Epithelial cell of proximal tubule (primary cell): ENCODE measurements at regions not wholly inside any gene's neighbourhood (a gene's known extent, or its start where the extent isn't known, plus 50 kb on each side); places are given as distances from the start of the nearest gene placed in this dataset.

Experiments
- DNase-seq: peaks from one replicate; pipeline ENCODE4 v3.0.0-alpha.2; 2011; ENCODE audit warnings: low read depth
- H3K4me3 ChIP-seq: 2 replicates; pipeline ENCODE4 v1.5.1; 2011; ENCODE audit warnings: low read depth, mild to moderate bottlenecking, low read length
- CTCF ChIP-seq: conservative IDR thresholded peaks from 2 replicates; pipeline ENCODE4 v1.5.1; 2012; ENCODE audit warnings: low read depth, mild to moderate bottlenecking, low read length

GRCh38 chr3:3340526-3340925, 161.0 kb upstream of the CRBN start:
- no peak for TF ChIP-seq CTCF
- H3K4me3 ChIP-seq = no peak overlapping the region
- no peak for DNase-seq

GRCh38 chr3:3335903-3336302, 156.4 kb upstream of the CRBN start:
- TF ChIP-seq CTCF = no peak
- H3K4me3 ChIP-seq = no peak overlapping the region
- no peak for DNase-seq

- H3K4me3 ChIP-seq = no peak overlapping the region
- DNase-seq = no peak
- TF ChIP-seq CTCF = no peak
These were observed 155.0 kb upstream of the CRBN start for GRCh38 chr3:3334491-3334890.

GRCh38 chr3:3333571-3333970, 154.1 kb upstream of the CRBN start:
- no peak for TF ChIP-seq CTCF
- H3K4me3 ChIP-seq = no peak overlapping the region
- no peak for DNase-seq

- no peak for TF ChIP-seq CTCF
- no peak for DNase-seq
- no peak overlapping the region for H3K4me3 ChIP-seq
These were observed 137.0 kb upstream of the CRBN start for GRCh38 chr3:3316521-3316920.

GRCh38 chr3:3315846-3316245, 136.4 kb upstream of the CRBN start:
- no peak overlapping the region for H3K4me3 ChIP-seq
- no peak for TF ChIP-seq CTCF
- DNase-seq = no peak

GRCh38 chr3:3309887-3310286, 130.4 kb upstream of the CRBN start:
- TF ChIP-seq CTCF = no peak
- DNase-seq = no peak

More at GRCh38 chr3:3309887-3310286, 130.4 kb upstream of the CRBN start:
- H3K4me3 ChIP-seq = no peak overlapping the region
